H1 (cell line): ENCODE measurements at regions not wholly inside any gene's neighbourhood (a gene's known extent, or its start where the extent isn't known, plus 50 kb on each side); places are given as distances from the start of the nearest gene placed in this dataset.

ENCODE experiments used
- CTCF ChIA-PET: fragments of 300-600 bp; sonication (Branson Sonifier 250); formaldehyde crosslinking; loops from one replicate; lab custom pipeline; 2021; ENCODE audit not compliant: partially characterized antibody; lab: Charles Lee
- POLR2A ChIA-PET: fragments of 300-600 bp; sonication (Branson Sonifier 250); formaldehyde crosslinking; loops from one replicate; lab custom pipeline; 2021; ENCODE audit warnings: inconsistent platforms; ENCODE audit not compliant: partially characterized antibody; lab: Charles Lee
- DNase-seq, 2 experiments: peaks; one replicate each; pipeline versions ENCODE4 v3.0.0 to v3.0.0-alpha.2; 2010 to 2022; ENCODE audit warnings: low spot score in 2 of 2, low read depth in 1 of 2, mixed read lengths in 1 of 2
- FAIRE-seq: peaks from 2 replicates; lab custom pipeline; 2011; peaks lifted over from hg19 to GRCh38; lab: Jason Lieb, UNC
- H2AFZ ChIP-seq: 2 replicates; pipeline ENCODE4 v1.8.1; 2012; ENCODE audit warnings: low read length, inconsistent platforms
- H2AK5ac ChIP-seq: 2 replicates; pipeline ENCODE4 v1.6.1; 2013; ENCODE audit warnings: low read depth, low read length
- H2BK120ac ChIP-seq: replicated peaks from 2 replicates; pipeline ENCODE3; 2013; ENCODE audit warnings: low read depth, low read length, inconsistent platforms
- H2BK12ac ChIP-seq: 2 replicates; pipeline ENCODE4 v1.6.1; 2013; ENCODE audit warnings: low read depth, low read length
- H2BK15ac ChIP-seq: 2 replicates; pipeline ENCODE4 v1.6.1; 2013; ENCODE audit warnings: low read length
- H2BK20ac ChIP-seq: 2 replicates; pipeline ENCODE4 v1.6.1; 2013; ENCODE audit warnings: low read length
- H2BK5ac ChIP-seq: 2 replicates; pipeline ENCODE4 v1.6.1; 2013; ENCODE audit warnings: low read depth, low read length
- H3K14ac ChIP-seq: 2 replicates; pipeline ENCODE4 v1.6.1; 2013; ENCODE audit warnings: inconsistent platforms; ENCODE audit not compliant: insufficient read length
- H3K18ac ChIP-seq: 2 replicates; pipeline ENCODE4 v1.6.1; 2013; ENCODE audit warnings: low read length; ENCODE audit errors: extremely low read depth
- H3K23ac ChIP-seq: 2 replicates; pipeline ENCODE4 v1.6.1; 2013; ENCODE audit warnings: inconsistent platforms; ENCODE audit not compliant: insufficient read length
- H3K23me2 ChIP-seq: 2 replicates; pipeline ENCODE4 v1.6.1; 2013; ENCODE audit warnings: low read depth, low read length
- H3K27ac ChIP-seq: 2 replicates; pipeline ENCODE4 v1.6.1; 2011; ENCODE audit warnings: low read depth, low read length, inconsistent platforms
- H3K27me3 ChIP-seq, 4 experiments: replicated peaks in 1 of 4; 1 replicate in 1 of 4; 2 replicates in 3 of 4; pipeline versions ENCODE4 v1.6.1 to v1.8.1; 2011 to 2013; ENCODE audit warnings: low read length in 3 of 4, mild to moderate bottlenecking in 3 of 4, inconsistent platforms in 2 of 4, mixed read lengths in 2 of 4, moderate library complexity in 1 of 4; ENCODE audit not compliant: control insufficient read depth in 3 of 4, insufficient read depth in 3 of 4; ENCODE audit errors: extremely low read depth in 1 of 4
- H3K36me3 ChIP-seq, 4 experiments: 2 replicates each; pipeline versions ENCODE4 v1.6.1 to v1.8.1; 2011 to 2013; ENCODE audit warnings: mild to moderate bottlenecking in 4 of 4, low read length in 3 of 4, moderate library complexity in 2 of 4, control low read depth in 1 of 4, inconsistent platforms in 1 of 4; ENCODE audit not compliant: insufficient read depth in 4 of 4, control insufficient read depth in 2 of 4
- H3K4ac ChIP-seq: replicated peaks from 2 replicates; pipeline ENCODE3; 2013; ENCODE audit warnings: low read length, low read depth, mixed read lengths, inconsistent platforms; ENCODE audit not compliant: insufficient read length
- H3K4me1 ChIP-seq, 4 experiments: replicated peaks in 1 of 4; 1 replicate in 1 of 4; 2 replicates in 3 of 4; pipeline versions ENCODE4 v1.6.1 to v1.8.1; 2011 to 2013; ENCODE audit warnings: low read length in 3 of 4, inconsistent platforms in 2 of 4, mixed read lengths in 1 of 4; ENCODE audit not compliant: insufficient read depth in 4 of 4, control insufficient read depth in 3 of 4
- H3K4me2 ChIP-seq, 2 experiments: 2 replicates each; pipeline versions ENCODE4 v1.6.1 to v1.8.1; 2011 to 2013; ENCODE audit warnings: low read depth in 2 of 2, low read length in 2 of 2, control low read depth in 1 of 2, inconsistent platforms in 1 of 2, mild to moderate bottlenecking in 1 of 2; ENCODE audit not compliant: insufficient read depth in 1 of 2
- H3K4me3 ChIP-seq, 4 experiments: fragments of 200-600, 300-600 bp in 1 of 4; sonication (generic), shearing (Covaris generic), sonication (Bioruptor Twin) in 1 of 4; 2 replicates each; pipeline versions ENCODE4 v1.5.1 to v1.8.1; 2011 to 2016; ENCODE audit warnings: low read length in 4 of 4, low read depth in 3 of 4, control low read depth in 2 of 4, inconsistent platforms in 2 of 4, mild to moderate bottlenecking in 2 of 4, mixed read lengths in 1 of 4, moderate library complexity in 1 of 4; ENCODE audit not compliant: insufficient read depth in 2 of 4; ENCODE audit errors: extremely low read depth in 1 of 4
- H3K56ac ChIP-seq: replicated peaks from 2 replicates; pipeline ENCODE3; 2013; ENCODE audit warnings: low read depth, mild to moderate bottlenecking, mixed read lengths, low read length, inconsistent platforms; ENCODE audit not compliant: insufficient read length
- H3K79me1 ChIP-seq: 2 replicates; pipeline ENCODE4 v1.6.1; 2013; ENCODE audit warnings: low read depth, low read length, control low read depth
- H3K79me2 ChIP-seq, 2 experiments: 2 replicates each; pipeline versions ENCODE4 v1.6.1 to v1.8.1; 2012 to 2013; ENCODE audit warnings: low read length in 2 of 2, mild to moderate bottlenecking in 2 of 2, inconsistent platforms in 1 of 2; ENCODE audit not compliant: insufficient read depth in 2 of 2, control insufficient read depth in 1 of 2
- H3K9ac ChIP-seq, 4 experiments: replicated peaks in 1 of 4; 1 replicate in 1 of 4; 2 replicates in 3 of 4; pipeline versions ENCODE4 v1.6.1 to v1.8.1; 2011 to 2013; ENCODE audit warnings: low read depth in 3 of 4, low read length in 3 of 4, control low read depth in 2 of 4, mild to moderate bottlenecking in 2 of 4, moderate library complexity in 2 of 4, inconsistent platforms in 1 of 4; ENCODE audit errors: extremely low read depth in 1 of 4
- H3K9me3 ChIP-seq, 2 experiments: 2 replicates each; pipeline versions ENCODE4 v1.6.1 to v1.8.1; 2012 to 2013; ENCODE audit warnings: mild to moderate bottlenecking in 2 of 2, moderate library complexity in 2 of 2, control low read depth in 1 of 2, inconsistent platforms in 1 of 2, low read depth in 1 of 2, low read length in 1 of 2, mixed read lengths in 1 of 2; ENCODE audit not compliant: insufficient read depth in 2 of 2
- H4K20me1 ChIP-seq, 2 experiments: replicated peaks in 1 of 2; 2 replicates each; pipeline versions ENCODE3 to v1.8.1; 2011 to 2013; ENCODE audit warnings: inconsistent platforms in 2 of 2, low read length in 2 of 2, mild to moderate bottlenecking in 1 of 2; ENCODE audit not compliant: insufficient read depth in 2 of 2, control insufficient read depth in 1 of 2
- H4K5ac ChIP-seq: 2 replicates; pipeline ENCODE4 v1.6.1; 2013; ENCODE audit warnings: low read length, low read depth, mixed read lengths, inconsistent platforms; ENCODE audit not compliant: insufficient read length
- H4K8ac ChIP-seq: 2 replicates; pipeline ENCODE4 v1.8.0; 2013; ENCODE audit warnings: mild to moderate bottlenecking, moderate library complexity, low read length, inconsistent platforms; ENCODE audit not compliant: insufficient read depth; ENCODE audit errors: extremely low read depth
- H4K91ac ChIP-seq: replicated peaks from 2 replicates; pipeline ENCODE3; 2013; ENCODE audit warnings: low read length, mixed read lengths, inconsistent platforms; ENCODE audit not compliant: insufficient read length
- WGBS, 2 experiments: shearing (Covaris generic) in 1 of 2; methylation state at CpG; one replicate each; pipeline versions ENCODE4 v1.1.6 to v1.1.7; 2013 to 2015; ENCODE audit warnings: low lambda C conversion rate in 2 of 2, mixed read lengths in 2 of 2, inconsistent platforms in 1 of 2, low coverage in 1 of 2, missing lambda C conversion rate in 1 of 2; ENCODE audit not compliant: insufficient replicate concordance in 2 of 2, insufficient coverage in 1 of 2, insufficient read length in 1 of 2; ENCODE audit errors: extremely low coverage in 1 of 2, missing lambda C conversion rate in 1 of 2; 5-methylcytosine and 5-hydroxymethylcytosine counted together

DNA sequence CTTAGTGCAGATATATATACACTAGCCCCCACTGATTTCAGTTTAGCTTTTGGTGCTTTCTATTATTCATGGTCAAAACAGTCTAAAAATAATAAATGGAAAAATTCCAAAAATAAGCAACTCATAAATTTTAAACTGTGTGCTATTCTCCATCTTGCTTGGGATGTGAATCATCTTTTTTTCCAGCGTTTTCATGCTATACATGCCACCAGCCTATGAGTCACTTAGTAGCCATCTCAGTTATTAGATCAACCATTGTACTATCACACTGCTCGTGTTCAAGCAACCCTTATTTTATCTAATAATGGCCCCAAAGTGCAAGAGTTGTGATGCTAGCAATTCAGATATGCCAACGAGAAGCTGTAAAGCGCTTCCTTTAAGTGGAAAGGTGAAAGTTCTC lies 73.9 kb upstream of the KRR1 start:
- no peak for DNase-seq
- H3K18ac ChIP-seq, result no peak overlapping the region

More for the DNA sequence above, 73.9 kb upstream of the KRR1 start:
- Histone ChIP-seq H3K23me2 (no peaks in the 10 kb centered on the region), H3K14ac (no peak overlapping the region), H3K27me3 (peaks cover 0 to 1% (median 0%) of the 10 kb centered on the region in 4 experiments; a peak in 1 of 7 replicates), H2BK12ac (no peak overlapping the region), H4K5ac (no peak overlapping the region), H4K8ac (no peak overlapping the region), H2AFZ (no peak overlapping the region), H3K9me3 (no peaks in the 10 kb centered on the region), H2BK15ac (no peak overlapping the region), H4K20me1 (no peaks in the 10 kb centered on the region), H2AK5ac (no peak overlapping the region), H3K4me2 (no peak overlapping the region), H4K91ac (no peak overlapping the region), H3K4ac (no peak overlapping the region), H2BK20ac (no peak overlapping the region), H3K4me3 (no peak overlapping the region), H3K4me1 (peaks cover 0 to 3% (median 0%) of the 10 kb centered on the region in 4 experiments; a peak in 1 of 7 replicates), H3K79me1 (no peaks in the 10 kb centered on the region), H3K36me3 (no peaks in the 10 kb centered on the region), H3K56ac (no peak overlapping the region), H2BK120ac (no peak overlapping the region), H3K9ac (no peak overlapping the region), H3K27ac (no peak overlapping the region), H3K23ac (no peak overlapping the region), H2BK5ac (no peak overlapping the region), H3K79me2 (no peaks in the 10 kb centered on the region)
- FAIRE-seq, result no peak
- ChIA-PET POLR2A (no interaction called here), CTCF (interaction anchor here (1.2 kb wide), 1 partner anchor 38 kb away, joined by 3 read pairs; no protein-coding TSS in a partner anchor)
- 91% methylated on average over 4 of the region's 4 CpGs; no CpG with 5 or more reads in 1 of the 2 experiments for WGBS, 2 experiments
